Activated naive CD4-positive, alpha-beta T cell treated with anti-CD3 and anti-CD28 coated beads, Interleukin-2, amount 50 U/mL, for 72 hours (primary cell): ENCODE measurements at regions not wholly inside any gene's neighbourhood (a gene's known extent, or its start where the extent isn't known, plus 50 kb on each side); places are given as distances from the start of the nearest gene placed in this dataset.
A peak's percentile ranks its signal among the peaks of the same experiment; 100 is the strongest.

Experiments
- ATAC-seq, 2 donors: fragments of 150-1000 bp; cut with Tn5 transposase; 2 replicates each; pipeline ENCODE4 v1.10.0; 2021; ENCODE audit warnings: mild to moderate bottlenecking in 2 of 2, moderate library complexity in 2 of 2
- DNase-seq, 2 donors: peaks; one replicate each; pipeline ENCODE4 v3.0.0; 2021 to 2022; ENCODE audit warnings: low spot score in 2 of 2
- H3K27ac Mint-ChIP-seq, 2 donors: one replicate each; pipeline ENCODE4 v1.8.0; 2022; ENCODE audit warnings: mild to moderate bottlenecking in 2 of 2, mixed read lengths in 2 of 2
- H3K36me3 Mint-ChIP-seq, 2 donors: one replicate each; pipeline ENCODE4 v1.8.0; 2022; ENCODE audit warnings: mixed read lengths in 2 of 2
- H3K9me3 Mint-ChIP-seq, 2 donors: one replicate each; pipeline ENCODE4 v1.8.0; 2022; ENCODE audit warnings: mixed read lengths in 2 of 2

DNA sequence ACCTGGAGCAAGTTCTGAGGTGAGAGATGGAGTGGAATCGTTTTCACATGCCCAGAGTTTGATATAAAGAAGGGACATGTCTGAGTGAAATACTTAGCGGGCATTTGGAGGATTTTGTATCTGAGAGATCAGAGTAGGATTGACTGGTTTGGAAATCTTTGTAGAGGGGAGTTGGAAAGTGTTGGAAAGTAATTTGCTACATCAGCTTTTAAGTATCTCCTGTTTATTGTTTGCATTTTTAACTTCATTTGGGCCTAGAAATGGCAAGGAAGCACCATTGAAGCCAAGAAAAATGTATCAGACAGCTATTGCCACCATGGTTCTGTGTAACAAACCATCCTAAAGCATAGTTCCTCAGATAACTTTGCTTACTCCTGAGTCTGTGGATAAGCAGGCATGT, 1015.1 kb upstream of the EEF2KMT start:
- ATAC-seq (no peak), DNase-seq (no peak)
- no peaks in the 10 kb centered on the region for H3K36me3 Mint-ChIP-seq
- no peak overlapping the region for H3K27ac Mint-ChIP-seq
- H3K9me3 Mint-ChIP-seq = peaks cover 16 to 24% of the 10 kb centered on the region in 2 donors

GRCh38 chr16:6111390-6111789, 1013.8 kb upstream of the EEF2KMT start:
- H3K36me3 Mint-ChIP-seq = no peaks in the 10 kb centered on the region

GRCh38 chr16:6110346-6110745, 1012.8 kb upstream of the EEF2KMT start:
- ATAC-seq = no peak
- Mint-ChIP-seq H3K36me3 (no peaks in the 10 kb centered on the region), H3K9me3 (peaks cover 17 to 26% of the 10 kb centered on the region in 2 donors), H3K27ac (no peak overlapping the region)
- DNase-seq = no peak

More at GRCh38 chr16:6111390-6111789, 1013.8 kb upstream of the EEF2KMT start:
- H3K9me3 Mint-ChIP-seq = peaks cover 18 to 26% of the 10 kb centered on the region in 2 donors
- DNase-seq (no peak), ATAC-seq (no peak)
- no peak overlapping the region for H3K27ac Mint-ChIP-seq

DNA sequence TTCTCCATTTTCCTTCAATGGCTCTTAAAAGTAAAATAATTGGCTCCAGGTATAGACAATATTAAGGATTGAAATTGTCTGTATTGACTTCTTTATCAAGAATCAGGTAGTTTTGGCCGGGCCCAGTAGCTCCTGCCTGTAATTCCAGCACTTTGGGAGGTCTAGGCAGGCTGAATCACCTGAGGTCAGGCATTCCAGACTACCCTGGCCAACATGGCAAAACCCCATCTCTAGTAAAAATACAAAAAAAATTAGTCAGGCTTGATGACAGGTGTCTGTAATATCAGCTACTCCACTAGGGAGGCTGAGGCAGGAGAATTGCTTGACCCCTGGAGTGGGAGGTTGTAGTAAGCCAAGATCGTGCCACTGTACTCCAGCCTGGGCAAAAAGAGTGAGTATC, 1008.5 kb upstream of the EEF2KMT start:
- Mint-ChIP-seq H3K36me3 (no peaks in the 10 kb centered on the region), H3K27ac (no peak overlapping the region), H3K9me3 (peaks cover 18 to 22% of the 10 kb centered on the region in 2 donors)
- DNase-seq = no peak
- ATAC-seq = no peak

DNA sequence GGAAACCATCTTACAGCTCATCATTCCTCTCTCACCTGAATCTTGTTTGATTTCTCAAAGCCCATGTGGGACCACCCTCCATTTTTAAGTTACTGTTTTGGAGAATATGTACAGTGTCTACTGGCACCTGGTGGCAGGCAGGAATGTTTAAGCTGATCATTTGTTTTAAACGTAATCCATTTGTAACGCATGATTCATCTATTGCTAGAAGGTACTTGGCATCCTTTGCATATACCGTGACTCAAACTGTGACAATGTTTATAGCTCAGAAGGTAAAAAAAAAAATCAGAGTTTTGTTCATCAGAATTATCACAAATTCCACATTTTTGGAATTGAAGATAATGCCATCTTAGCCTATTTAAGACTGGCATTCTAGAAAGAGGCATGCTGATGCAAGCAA, 1007.5 kb upstream of the EEF2KMT start:
- Mint-ChIP-seq H3K36me3 (no peaks in the 10 kb centered on the region), H3K9me3 (peaks cover 14 to 16% of the 10 kb centered on the region in 2 donors), H3K27ac (no peak overlapping the region)
- DNase-seq = no peak
- no peak for ATAC-seq

DNA sequence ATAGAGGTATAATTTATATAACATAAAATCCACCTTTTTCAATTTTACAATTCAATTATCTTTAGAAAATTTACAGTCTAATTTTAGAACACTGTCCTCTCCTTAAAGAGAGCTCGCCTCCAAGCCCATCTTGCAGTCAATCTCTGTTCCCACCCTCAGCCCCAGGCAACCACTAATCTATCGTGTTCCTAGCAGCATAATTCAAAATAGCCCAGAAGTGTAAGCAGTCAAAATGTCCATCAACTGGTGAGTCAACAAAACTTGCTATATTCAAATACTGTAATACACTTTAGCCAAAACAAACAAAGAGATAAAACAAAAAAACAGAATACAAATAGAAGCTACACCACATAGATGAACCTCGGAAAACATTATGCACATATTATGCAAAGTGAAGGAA, 1006.8 kb upstream of the EEF2KMT start:
- H3K9me3 Mint-ChIP-seq = peaks cover 15 to 16% of the 10 kb centered on the region in 2 donors
- H3K27ac Mint-ChIP-seq = no peak overlapping the region
- H3K36me3 Mint-ChIP-seq = no peaks in the 10 kb centered on the region
- DNase-seq = no peak
- ATAC-seq = no peak

DNA sequence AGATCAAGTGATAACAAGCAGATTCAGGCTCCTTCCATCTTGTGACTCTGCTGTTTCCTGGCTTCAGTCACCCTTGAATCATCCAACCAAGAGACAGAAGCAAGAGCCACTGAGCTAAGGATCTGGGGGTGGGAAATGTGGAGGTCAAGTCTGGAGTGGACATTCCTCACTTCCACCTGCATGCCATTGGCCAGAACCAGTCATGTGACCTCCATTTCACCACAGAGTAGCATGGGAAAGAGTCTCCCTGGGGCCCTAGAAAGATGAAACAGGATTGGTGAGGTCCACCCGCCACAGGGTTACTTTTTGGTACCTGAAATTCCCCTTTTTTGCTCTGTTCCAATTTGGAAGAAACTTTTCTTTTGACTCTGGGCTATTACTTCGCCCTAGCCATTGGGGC, 1006.0 kb upstream of the EEF2KMT start:
- Mint-ChIP-seq H3K36me3 (no peaks in the 10 kb centered on the region), H3K9me3 (peaks cover 17 to 19% of the 10 kb centered on the region in 2 donors), H3K27ac (no peak overlapping the region)
- no peak for ATAC-seq
- DNase-seq = no peak

DNA sequence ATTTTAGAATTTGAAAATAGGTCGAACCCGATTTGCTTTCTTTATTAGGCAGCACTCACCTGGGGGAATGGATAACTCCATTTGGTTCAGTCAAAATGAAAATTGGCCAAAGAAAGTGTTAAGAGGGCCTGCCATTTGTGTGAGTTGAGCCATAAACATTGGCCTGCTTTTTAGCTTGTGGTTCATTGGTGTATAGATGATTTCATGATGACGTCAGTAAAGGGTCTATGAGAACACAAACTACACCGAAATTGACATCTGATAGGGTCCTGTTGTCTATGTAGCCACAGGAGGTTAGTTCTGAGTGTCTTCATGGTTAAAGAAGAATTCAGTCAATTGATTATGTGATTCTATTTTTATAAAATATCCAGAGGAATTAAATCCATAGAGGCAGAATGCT, 1001.5 kb upstream of the EEF2KMT start:
- Mint-ChIP-seq H3K9me3 (peaks cover 21 to 25% of the 10 kb centered on the region in 2 donors), H3K27ac (no peak overlapping the region), H3K36me3 (no peaks in the 10 kb centered on the region)
- DNase-seq (no peak), ATAC-seq (no peak)

GRCh38 chr16:6096931-6097670, 999.5 kb upstream of the EEF2KMT start:
- ATAC-seq (no peak), DNase-seq (no peak)
- peaks cover 13 to 19% of the 10 kb centered on the region in 2 donors for H3K9me3 Mint-ChIP-seq
- no peaks in the 10 kb centered on the region for H3K36me3 Mint-ChIP-seq
- no peak overlapping the region for H3K27ac Mint-ChIP-seq

DNA sequence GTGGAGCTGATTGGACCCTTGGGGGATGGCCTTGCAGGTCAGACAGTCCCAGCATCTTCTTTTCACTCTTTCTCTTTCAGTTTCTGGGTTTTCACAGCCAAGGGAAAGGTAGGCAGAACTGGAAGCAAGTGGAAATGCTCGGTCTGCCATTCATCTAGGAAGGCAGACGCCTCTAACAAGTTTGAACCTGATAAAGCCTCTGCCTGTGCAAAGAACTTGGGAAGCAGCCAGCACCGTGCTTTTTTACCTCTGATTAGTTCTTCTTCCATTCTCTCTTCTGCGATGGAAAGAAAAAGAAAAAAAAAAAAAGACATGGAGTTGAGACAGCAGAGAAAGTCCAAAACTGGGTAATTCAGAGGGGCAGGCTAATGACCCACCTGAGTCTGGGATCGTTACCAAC, 997.8 kb upstream of the EEF2KMT start:
- ATAC-seq (no peak), DNase-seq (no peak)
- H3K27ac Mint-ChIP-seq = no peak overlapping the region
- H3K9me3 Mint-ChIP-seq = peaks cover 23 to 28% of the 10 kb centered on the region in 2 donors
- H3K36me3 Mint-ChIP-seq = peaks cover 0 to 5% of the 10 kb centered on the region in 2 donors

- DNase-seq = no peak
- Mint-ChIP-seq H3K27ac (peak overlapping the region in 1 of 2 donors; percentile 75), H3K36me3 (peaks cover 4 to 5% of the 10 kb centered on the region in 2 donors), H3K9me3 (peaks cover 16 to 20% of the 10 kb centered on the region in 2 donors)
- ATAC-seq = no peak
Observed at GRCh38 chr16:6091021-6091420, 993.4 kb upstream of the EEF2KMT start.

DNA sequence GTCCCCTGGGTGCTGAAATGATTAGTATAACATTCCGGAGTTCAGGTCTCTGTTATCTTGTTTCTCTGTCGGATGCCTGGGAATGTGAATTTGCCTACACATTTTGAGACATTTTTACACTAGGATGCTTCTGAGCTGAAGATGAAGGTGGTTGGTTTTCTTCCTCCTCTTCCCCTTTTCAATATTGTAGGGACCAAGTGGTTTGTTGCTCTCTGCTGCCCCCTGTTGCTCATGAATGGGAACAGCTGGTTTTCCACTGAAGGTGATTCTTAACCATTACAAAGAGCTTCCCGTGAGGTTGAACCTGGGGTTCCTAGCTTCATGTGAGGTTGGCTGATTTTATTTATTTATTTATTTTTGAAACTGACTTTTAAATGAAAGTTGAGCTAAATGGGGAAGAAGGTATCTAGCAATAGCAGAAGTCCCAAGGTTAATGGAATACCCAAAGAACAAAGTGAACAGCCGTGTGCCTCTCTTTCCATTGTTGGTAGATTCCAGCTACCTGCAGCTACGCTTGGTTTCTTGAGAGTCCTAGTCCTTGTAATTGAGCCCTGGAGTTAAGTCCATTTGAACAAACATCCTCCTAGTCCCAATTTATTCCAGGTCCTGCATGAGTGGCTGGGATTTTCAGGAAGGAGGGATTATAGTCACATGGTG, 983.9 kb upstream of the EEF2KMT start:
- Mint-ChIP-seq H3K27ac (no peak overlapping the region), H3K36me3 (peaks cover 0 to 7% of the 10 kb centered on the region in 2 donors), H3K9me3 (peaks cover 5 to 19% of the 10 kb centered on the region in 2 donors)
- ATAC-seq (no peak), DNase-seq (peak in 1 of 2 donors; percentile 13)

- DNase-seq (no peak), ATAC-seq (no peak)
- peaks cover 9 to 16% of the 10 kb centered on the region in 2 donors for H3K9me3 Mint-ChIP-seq
- H3K27ac Mint-ChIP-seq = no peak overlapping the region
- H3K36me3 Mint-ChIP-seq = no peaks in the 10 kb centered on the region
Observed at GRCh38 chr16:6076631-6077030, 979.0 kb upstream of the EEF2KMT start.

DNA sequence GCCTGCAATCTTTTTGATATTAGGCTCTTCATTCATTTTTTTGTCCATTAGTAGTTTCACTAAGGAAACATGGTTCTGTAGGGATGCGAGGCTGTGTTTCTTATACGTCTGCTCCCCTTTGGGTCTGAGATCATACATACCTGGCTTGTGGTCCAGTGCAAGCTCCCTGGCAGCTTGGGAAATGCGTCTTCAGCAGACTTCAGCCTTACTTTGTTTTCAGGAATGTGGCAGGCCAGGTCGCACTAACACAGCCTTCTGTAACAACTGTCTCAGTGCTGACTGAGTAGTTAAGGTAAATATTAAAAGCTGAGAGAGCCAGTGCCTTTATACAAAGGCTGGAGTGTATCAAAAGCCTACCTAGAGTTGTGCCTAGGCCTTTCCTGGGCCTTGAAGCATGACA, 970.5 kb upstream of the EEF2KMT start:
- ATAC-seq (no peak), DNase-seq (no peak)
- Mint-ChIP-seq H3K36me3 (no peaks in the 10 kb centered on the region), H3K9me3 (peaks cover 9 to 16% of the 10 kb centered on the region in 2 donors), H3K27ac (no peak overlapping the region)

- Mint-ChIP-seq H3K9me3 (peaks cover 5 to 11% of the 10 kb centered on the region in 2 donors), H3K36me3 (no peaks in the 10 kb centered on the region), H3K27ac (no peak overlapping the region)
- ATAC-seq (no peak), DNase-seq (no peak)
Observed at GRCh38 chr16:6066652-6067051, 969.1 kb upstream of the EEF2KMT start.

DNA sequence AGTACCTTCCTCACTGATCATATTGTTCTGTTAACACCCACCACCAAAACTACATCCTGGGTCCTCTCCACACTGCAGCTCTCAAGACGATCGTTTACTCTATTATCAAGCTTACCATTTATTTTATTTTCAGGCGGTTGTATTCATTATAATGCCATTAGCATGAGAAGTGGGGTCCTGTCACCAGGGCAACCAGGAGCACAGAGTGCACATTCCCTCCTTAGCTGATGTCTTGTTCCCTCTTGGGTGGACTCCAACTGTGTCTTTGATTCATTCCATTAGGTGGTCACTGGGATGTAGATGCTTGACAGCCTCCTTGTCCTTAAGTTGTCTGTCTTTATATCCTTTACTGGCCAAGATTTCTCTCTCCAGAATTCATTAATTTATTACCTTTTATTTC, 965.9 kb upstream of the EEF2KMT start:
- no peaks in the 10 kb centered on the region for H3K36me3 Mint-ChIP-seq
- H3K9me3 Mint-ChIP-seq = peaks cover 0 to 16% of the 10 kb centered on the region in 2 donors
- DNase-seq (no peak), ATAC-seq (no peak)
- H3K27ac Mint-ChIP-seq = no peak overlapping the region

GRCh38 chr16:6059671-6060070, 962.1 kb upstream of the EEF2KMT start:
- Mint-ChIP-seq H3K9me3 (peaks cover 0 to 18% of the 10 kb centered on the region in 2 donors), H3K36me3 (no peaks in the 10 kb centered on the region), H3K27ac (no peak overlapping the region)
- no peak for DNase-seq
- ATAC-seq = no peak

- no peak for ATAC-seq
- H3K36me3 Mint-ChIP-seq = no peaks in the 10 kb centered on the region
- no peak for DNase-seq
- H3K27ac Mint-ChIP-seq = no peak overlapping the region
- H3K9me3 Mint-ChIP-seq = peaks cover 6 to 23% of the 10 kb centered on the region in 2 donors
Observed at GRCh38 chr16:6057821-6058220, 960.2 kb upstream of the EEF2KMT start.
